ENCODE measurements at regions not wholly inside any gene's neighbourhood (a gene's known extent, or its start where the extent isn't known, plus 50 kb on each side); places are given as distances from the start of the nearest gene placed in this dataset.

DNA sequence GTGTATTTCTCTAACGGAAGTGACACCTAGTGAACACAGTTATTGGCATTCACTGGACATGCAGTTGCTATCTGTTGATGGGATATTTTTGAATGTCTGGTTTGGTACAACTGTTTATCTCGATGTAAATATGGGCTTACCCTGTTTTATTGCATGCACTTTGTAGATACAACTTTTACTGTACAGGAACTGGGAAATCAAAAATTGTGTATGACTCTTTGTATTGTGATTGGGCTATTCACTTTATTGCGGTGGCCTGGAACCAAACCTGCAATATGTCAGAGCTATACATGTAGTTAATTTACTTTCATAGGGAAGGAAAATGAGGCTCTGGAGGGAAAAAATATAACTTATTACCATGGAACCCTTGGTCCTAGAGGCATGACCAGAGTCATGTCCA lies 380.7 kb upstream of the KIRREL3 start:
- H3K4me3 ChIP-seq (ENCODE audit: low read depth, low read length), result no peak overlapping the region
- TF ChIP-seq, protein P1, sequence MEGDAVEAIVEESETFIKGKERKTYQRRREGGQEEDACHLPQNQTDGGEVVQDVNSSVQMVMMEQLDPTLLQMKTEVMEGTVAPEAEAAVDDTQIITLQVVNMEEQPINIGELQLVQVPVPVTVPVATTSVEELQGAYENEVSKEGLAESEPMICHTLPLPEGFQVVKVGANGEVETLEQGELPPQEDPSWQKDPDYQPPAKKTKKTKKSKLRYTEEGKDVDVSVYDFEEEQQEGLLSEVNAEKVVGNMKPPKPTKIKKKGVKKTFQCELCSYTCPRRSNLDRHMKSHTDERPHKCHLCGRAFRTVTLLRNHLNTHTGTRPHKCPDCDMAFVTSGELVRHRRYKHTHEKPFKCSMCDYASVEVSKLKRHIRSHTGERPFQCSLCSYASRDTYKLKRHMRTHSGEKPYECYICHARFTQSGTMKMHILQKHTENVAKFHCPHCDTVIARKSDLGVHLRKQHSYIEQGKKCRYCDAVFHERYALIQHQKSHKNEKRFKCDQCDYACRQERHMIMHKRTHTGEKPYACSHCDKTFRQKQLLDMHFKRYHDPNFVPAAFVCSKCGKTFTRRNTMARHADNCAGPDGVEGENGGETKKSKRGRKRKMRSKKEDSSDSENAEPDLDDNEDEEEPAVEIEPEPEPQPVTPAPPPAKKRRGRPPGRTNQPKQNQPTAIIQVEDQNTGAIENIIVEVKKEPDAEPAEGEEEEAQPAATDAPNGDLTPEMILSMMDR (IDR thresholded peaks at IDR 0.05; ENCODE audit: insufficient read depth, low read depth, low read length), result no peak
- DNase-seq (ENCODE audit: low read depth), result no peak

DNA sequence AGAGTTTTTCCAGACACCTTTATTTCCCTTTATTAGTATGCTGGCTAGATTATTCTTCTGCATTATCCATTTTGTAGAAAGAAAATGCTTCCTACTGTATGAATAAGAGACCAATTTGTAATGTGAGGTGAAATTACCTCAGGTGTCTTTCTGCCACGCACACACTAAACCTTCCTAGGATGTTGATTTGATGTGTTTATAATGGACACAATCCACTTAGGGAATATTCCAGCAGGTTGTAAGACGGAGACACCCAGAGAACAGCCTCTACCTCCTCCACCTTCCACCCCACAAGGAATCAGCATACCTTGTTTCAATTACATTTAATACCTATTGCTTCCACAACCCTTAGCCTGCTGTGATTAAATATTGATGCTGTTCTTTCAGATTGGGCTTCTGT lies 379.1 kb upstream of the KIRREL3 start:
- DNase-seq (ENCODE audit: low read depth), result no peak
- H3K4me3 ChIP-seq (ENCODE audit: low read depth, low read length), result no peak overlapping the region
- TF ChIP-seq, protein P1 (IDR thresholded peaks at IDR 0.05; ENCODE audit: insufficient read depth, low read depth, low read length), result no peak

DNA sequence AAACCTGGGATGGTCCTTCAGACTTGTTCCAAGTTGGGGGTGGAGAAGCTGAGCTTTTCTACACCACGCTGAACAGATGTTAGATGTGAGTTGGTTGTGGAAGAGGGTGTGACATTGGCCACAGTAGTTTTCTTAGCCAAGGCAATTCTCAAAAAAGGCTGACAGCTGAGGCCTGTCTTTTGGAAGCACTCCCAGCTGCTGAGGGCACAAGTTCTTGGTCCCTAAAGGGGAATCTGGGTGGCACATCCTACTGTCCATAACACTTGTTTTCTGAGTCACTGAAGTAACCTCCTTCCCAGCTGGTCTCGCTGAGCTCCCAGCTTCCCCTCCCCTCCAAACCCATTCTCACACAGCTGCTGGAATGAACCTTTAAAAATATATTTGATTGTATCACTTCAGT lies 375.7 kb upstream of the KIRREL3 start:
- no peak overlapping the region for H3K4me3 ChIP-seq (ENCODE audit: low read depth, low read length)
- TF ChIP-seq, protein P1 (IDR thresholded peaks at IDR 0.05; ENCODE audit: insufficient read depth, low read depth, low read length), result no peak
- DNase-seq (ENCODE audit: low read depth), result no peak

DNA sequence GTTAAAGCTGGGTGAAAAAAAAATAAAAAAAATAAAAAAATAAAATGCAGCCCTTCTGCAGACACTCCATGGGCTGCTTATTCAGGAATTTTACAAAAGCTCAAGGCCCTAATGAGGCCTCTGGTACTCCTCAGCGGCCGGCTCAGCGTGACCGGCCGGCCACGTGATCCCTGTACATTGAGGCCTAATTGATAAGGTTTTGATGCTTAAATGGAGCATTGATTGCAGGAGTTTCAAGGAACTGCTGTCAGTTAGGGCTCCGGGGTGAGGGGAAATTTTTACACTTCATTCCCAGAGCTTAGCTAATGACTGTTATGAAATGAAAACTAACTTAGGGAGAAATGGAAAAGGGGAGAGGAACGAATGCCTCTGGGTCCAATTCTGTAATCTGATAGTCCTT lies 368.8 kb upstream of the KIRREL3 start:
- no peak overlapping the region for H3K4me3 ChIP-seq (ENCODE audit: low read depth, low read length)
- DNase-seq (ENCODE audit: low read depth), result no peak
- TF ChIP-seq, protein P1 (IDR thresholded peaks at IDR 0.05; ENCODE audit: insufficient read depth, low read depth, low read length), result no peak

DNA sequence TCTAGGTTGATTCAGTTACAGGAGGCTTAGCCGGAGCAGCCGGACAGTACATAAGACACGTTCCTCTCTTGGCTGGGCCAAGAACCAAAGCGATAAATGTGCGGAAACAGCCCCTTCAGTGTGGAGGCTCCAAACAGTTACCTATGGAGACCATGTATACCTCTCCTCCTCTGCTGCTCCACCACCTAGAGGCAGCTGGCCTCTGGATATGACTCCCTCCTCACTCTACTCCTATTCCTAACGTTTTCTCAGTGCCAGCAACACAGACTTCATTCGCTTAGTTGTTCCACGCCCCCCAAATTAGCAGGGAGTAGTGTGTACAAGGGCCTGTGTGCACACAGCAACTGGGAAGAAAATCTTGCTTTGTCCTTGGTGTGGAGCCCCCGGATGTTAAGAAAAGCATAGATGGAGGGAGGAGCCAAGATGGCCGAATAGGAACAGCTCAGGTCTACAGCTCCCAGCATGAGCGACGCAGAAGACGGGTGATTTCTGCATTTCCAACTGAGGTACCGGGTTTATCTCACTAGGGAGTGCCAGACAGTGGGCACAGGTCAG lies 362.3 kb upstream of the KIRREL3 start:
- DNase-seq (ENCODE audit: low read depth), result no peak

DNA sequence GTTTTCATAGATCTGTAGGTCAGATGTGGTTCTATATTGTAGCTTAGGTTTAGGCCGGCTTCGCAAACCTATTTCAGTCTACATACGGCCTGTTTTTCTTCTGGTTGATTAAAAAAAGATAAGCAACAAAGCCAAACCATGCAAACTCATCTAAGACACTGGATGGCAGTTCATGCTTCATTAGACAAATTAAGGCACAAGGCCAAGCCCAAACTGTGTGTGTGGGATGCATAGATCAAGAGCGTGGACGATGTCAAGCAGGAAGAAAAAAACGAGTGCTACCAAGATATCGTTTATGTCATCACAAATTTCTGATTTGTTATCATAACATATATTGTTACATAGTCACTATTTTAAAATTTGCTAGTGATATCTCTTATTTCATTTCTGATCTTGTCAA lies 357.6 kb upstream of the KIRREL3 start:
- DNase-seq (ENCODE audit: low read depth), result no peak
- TF ChIP-seq, protein P1 (IDR thresholded peaks at IDR 0.05; ENCODE audit: insufficient read depth, low read depth, low read length), result no peak
- H3K4me3 ChIP-seq (ENCODE audit: low read depth, low read length), result no peak overlapping the region

More for the DNA sequence above, 362.3 kb upstream of the KIRREL3 start:
- TF ChIP-seq, protein P1 (IDR thresholded peaks at IDR 0.05; ENCODE audit: insufficient read depth, low read depth, low read length), result no peak
- no peak overlapping the region for H3K4me3 ChIP-seq (ENCODE audit: low read depth, low read length)

DNA sequence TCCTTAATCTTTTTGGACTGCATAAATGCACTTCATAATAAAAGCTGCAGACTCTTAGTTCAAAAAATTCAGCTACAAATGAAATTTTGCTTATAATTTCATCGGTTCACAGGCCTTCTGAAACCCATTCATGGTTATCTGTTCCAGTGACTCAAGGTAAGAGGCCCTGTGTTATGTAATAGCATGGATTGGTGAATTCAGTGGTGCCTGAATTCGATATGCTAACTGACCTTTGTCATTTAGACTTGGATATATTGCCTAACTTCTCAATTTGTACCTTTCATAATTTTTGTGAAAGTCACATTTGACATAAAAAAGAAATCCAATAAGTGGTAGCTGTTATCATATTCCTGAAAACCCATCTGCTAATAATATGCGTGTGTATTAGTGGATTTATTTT lies 349.9 kb upstream of the KIRREL3 start:
- TF ChIP-seq, protein P1 (IDR thresholded peaks at IDR 0.05; ENCODE audit: insufficient read depth, low read depth, low read length), result no peak
- DNase-seq (ENCODE audit: low read depth), result no peak
- no peak overlapping the region for H3K4me3 ChIP-seq (ENCODE audit: low read depth, low read length)

All from fibroblast of villous mesenchyme (primary cell).